ENCODE measurements at regions not wholly inside any gene's neighbourhood (a gene's known extent, or its start where the extent isn't known, plus 50 kb on each side); places are given as distances from the start of the nearest gene placed in this dataset.

DNA sequence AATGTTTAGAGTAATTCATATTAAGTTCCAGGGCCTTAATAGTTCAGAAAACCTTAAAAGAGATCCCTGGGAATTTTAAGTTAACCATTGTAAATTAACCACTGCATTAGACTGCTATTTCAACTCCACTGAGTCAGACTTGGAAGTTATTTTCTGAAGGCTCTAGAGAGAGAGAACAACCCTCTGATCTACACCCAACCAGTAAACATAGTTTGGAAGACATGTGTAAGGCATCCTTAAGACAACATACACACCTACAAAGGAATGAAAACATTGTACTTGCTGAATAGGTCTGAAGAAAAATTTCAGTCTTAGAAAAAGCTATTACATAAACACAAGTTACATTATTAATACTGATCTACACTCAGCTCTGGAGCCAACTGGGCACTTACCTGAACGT lies 158.2 kb upstream of the FST start:
- TF ChIP-seq, protein P1, sequence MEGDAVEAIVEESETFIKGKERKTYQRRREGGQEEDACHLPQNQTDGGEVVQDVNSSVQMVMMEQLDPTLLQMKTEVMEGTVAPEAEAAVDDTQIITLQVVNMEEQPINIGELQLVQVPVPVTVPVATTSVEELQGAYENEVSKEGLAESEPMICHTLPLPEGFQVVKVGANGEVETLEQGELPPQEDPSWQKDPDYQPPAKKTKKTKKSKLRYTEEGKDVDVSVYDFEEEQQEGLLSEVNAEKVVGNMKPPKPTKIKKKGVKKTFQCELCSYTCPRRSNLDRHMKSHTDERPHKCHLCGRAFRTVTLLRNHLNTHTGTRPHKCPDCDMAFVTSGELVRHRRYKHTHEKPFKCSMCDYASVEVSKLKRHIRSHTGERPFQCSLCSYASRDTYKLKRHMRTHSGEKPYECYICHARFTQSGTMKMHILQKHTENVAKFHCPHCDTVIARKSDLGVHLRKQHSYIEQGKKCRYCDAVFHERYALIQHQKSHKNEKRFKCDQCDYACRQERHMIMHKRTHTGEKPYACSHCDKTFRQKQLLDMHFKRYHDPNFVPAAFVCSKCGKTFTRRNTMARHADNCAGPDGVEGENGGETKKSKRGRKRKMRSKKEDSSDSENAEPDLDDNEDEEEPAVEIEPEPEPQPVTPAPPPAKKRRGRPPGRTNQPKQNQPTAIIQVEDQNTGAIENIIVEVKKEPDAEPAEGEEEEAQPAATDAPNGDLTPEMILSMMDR (IDR thresholded peaks at IDR 0.05), result no peak
- TF ChIP-seq POLR2A (IDR thresholded peaks at IDR 0.05), result no peak

Measured in Peyer's patch (tissue), 4 donors.